Nephron progenitor cell (in vitro differentiated cells): ENCODE measurements at regions not wholly inside any gene's neighbourhood (a gene's known extent, or its start where the extent isn't known, plus 50 kb on each side); places are given as distances from the start of the nearest gene placed in this dataset.
"Not testable (repeated sequence)": the region's sequence is repeated elsewhere in the genome, so short reads cannot be mapped to it uniquely, and the experiment has no call there.

ENCODE experiments used
- DNase-seq: peaks from one replicate; pipeline ENCODE4 v3.0.0; 2021
- H3K27ac Mint-ChIP-seq: 2 replicates; pipeline ENCODE4 v1.8.0; 2021; ENCODE audit warnings: mild to moderate bottlenecking, moderate library complexity, mixed read lengths
- H3K27me3 Mint-ChIP-seq: 2 replicates; pipeline ENCODE4 v1.8.0; 2021; ENCODE audit warnings: mild to moderate bottlenecking, low read depth, mixed read lengths; ENCODE audit not compliant: poor library complexity
- H3K36me3 Mint-ChIP-seq: 2 replicates; pipeline ENCODE4 v1.8.0; 2021; ENCODE audit warnings: low read depth, mixed read lengths
- H3K4me1 Mint-ChIP-seq: 2 replicates; pipeline ENCODE4 v1.8.0; 2021; ENCODE audit warnings: mixed read lengths
- H3K4me3 Mint-ChIP-seq: 2 replicates; pipeline ENCODE4 v1.8.0; 2021; ENCODE audit warnings: mild to moderate bottlenecking, moderate library complexity, mixed read lengths
- H3K9me3 Mint-ChIP-seq: 2 replicates; pipeline ENCODE4 v1.8.0; 2021; ENCODE audit warnings: mild to moderate bottlenecking, moderate library complexity, mixed read lengths
- CTCF ChIP-seq: fragments of 200-600 bp; sonication (generic); IDR thresholded peaks from 2 replicates; pipeline ENCODE4 v1.5.0; 2021; ENCODE audit warnings: antibody characterized with exemption

GRCh38 chr2:4101936-4102335 lies 398.6 kb downstream of the DCDC2C start:
- TF ChIP-seq CTCF, result no peak
- H3K27ac Mint-ChIP-seq, result no peak overlapping the region
- DNase-seq, result no peak
- H3K36me3 Mint-ChIP-seq, result no peaks in the 10 kb centered on the region
- H3K9me3 Mint-ChIP-seq, result no peaks in the 10 kb centered on the region
- peaks cover 1% of the 10 kb centered on the region for H3K27me3 Mint-ChIP-seq
- no peaks in the 10 kb centered on the region for H3K4me1 Mint-ChIP-seq
- H3K4me3 Mint-ChIP-seq, result no peak overlapping the region

- Mint-ChIP-seq H3K4me1 (no peaks in the 10 kb centered on the region), H3K4me3 (no peak overlapping the region), H3K27me3 (peaks cover 7% of the 10 kb centered on the region), H3K9me3 (no peaks in the 10 kb centered on the region), H3K36me3 (no peaks in the 10 kb centered on the region), H3K27ac (no peak overlapping the region)
- DNase-seq, result no peak
- TF ChIP-seq CTCF, result no peak
Measured at GRCh38 chr2:4107179-4107578, 403.8 kb downstream of the DCDC2C start.

DNA sequence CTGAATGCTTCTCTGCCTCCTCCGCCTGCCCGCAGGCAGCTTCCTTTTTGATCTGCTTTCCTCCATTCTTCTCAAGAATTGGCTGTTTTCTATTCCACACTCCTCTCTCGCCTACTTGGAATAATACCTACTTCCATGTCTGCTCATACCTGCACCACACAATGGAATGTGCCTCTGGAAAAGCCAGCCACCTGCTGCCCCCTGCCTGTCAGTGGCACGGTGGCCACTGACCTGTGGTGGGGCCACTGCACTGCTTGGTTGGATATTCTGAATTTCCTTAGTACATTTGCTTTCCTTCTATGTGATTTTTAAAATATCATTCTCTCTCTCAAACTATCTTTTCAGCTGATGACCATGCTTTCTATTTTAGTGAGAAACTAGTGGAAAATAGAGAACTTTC lies 406.9 kb downstream of the DCDC2C start:
- H3K27ac Mint-ChIP-seq, result no peak overlapping the region
- TF ChIP-seq CTCF, result no peak
- H3K4me3 Mint-ChIP-seq, result no peak overlapping the region
- no peaks in the 10 kb centered on the region for H3K9me3 Mint-ChIP-seq
- H3K4me1 Mint-ChIP-seq, result no peaks in the 10 kb centered on the region
- DNase-seq, result no peak
- no peaks in the 10 kb centered on the region for H3K36me3 Mint-ChIP-seq
- H3K27me3 Mint-ChIP-seq, result peaks cover 7% of the 10 kb centered on the region

GRCh38 chr2:4115435-4115834 lies 412.1 kb downstream of the DCDC2C start:
- DNase-seq, H3K4me3 Mint-ChIP-seq, H3K4me1 Mint-ChIP-seq, H3K36me3 Mint-ChIP-seq, H3K27me3 Mint-ChIP-seq, H3K27ac Mint-ChIP-seq: not testable (repeated sequence)
- H3K9me3 Mint-ChIP-seq, result peaks cover 34% of the 10 kb centered on the region

DNA sequence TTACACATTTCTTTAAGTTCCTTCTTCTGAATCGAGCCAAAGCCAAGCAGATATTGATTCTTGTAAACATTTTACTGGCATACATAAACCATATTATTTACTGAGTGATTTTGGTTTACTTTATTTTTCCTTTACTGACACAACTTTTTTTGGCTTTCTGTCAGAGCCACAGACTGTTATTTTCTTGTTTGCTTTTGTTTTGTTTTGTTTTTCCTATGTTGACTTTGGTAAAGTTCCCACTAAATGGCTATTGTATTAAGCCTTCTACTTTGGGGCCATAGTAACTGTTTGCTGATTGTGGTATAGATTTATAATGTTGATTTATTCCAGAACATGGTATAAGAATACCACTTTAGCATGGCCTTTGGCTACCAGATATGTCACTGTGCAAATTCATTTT lies 419.4 kb downstream of the DCDC2C start:
- peaks cover 17% of the 10 kb centered on the region for H3K9me3 Mint-ChIP-seq
- H3K27ac Mint-ChIP-seq, result no peak overlapping the region
- no peak overlapping the region for H3K4me3 Mint-ChIP-seq
- no peaks in the 10 kb centered on the region for H3K4me1 Mint-ChIP-seq
- peaks cover 2% of the 10 kb centered on the region for H3K27me3 Mint-ChIP-seq
- no peak for DNase-seq
- no peak for TF ChIP-seq CTCF
- no peaks in the 10 kb centered on the region for H3K36me3 Mint-ChIP-seq

DNA sequence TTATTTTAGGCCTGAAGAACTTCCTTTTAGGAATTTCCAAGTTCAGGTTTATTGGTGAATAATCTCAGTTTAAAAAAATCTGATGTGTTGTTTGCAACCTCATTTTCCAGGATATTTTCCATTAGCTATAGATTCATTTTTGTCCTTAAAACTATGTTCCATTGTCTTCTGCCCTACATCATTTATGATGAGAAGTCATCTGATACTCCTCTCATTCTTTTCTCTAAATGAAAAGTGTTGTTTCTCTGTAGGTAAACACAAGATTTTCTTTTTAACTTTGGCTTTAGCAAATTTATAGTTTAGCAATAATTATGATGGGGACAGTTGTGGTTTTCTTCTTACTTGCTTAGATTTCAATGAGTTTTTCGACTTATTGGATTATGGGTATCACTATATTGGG lies 427.3 kb downstream of the DCDC2C start:
- no peak overlapping the region for H3K4me3 Mint-ChIP-seq
- peaks cover 1% of the 10 kb centered on the region for H3K27me3 Mint-ChIP-seq
- DNase-seq, result no peak
- no peak for TF ChIP-seq CTCF
- H3K4me1 Mint-ChIP-seq, result peaks cover 9% of the 10 kb centered on the region
- H3K9me3 Mint-ChIP-seq, result peaks cover 33% of the 10 kb centered on the region
- peaks cover 5% of the 10 kb centered on the region for H3K36me3 Mint-ChIP-seq
- H3K27ac Mint-ChIP-seq, result no peak overlapping the region
